Transverse colon (tissue), 3 donors: ENCODE measurements at regions not wholly inside any gene's neighbourhood (a gene's known extent, or its start where the extent isn't known, plus 50 kb on each side); places are given as distances from the start of the nearest gene placed in this dataset.

Experiments used
- CTCF ChIP-seq, 5 experiments: fragments of 200-600 bp in 3 of 5; fragments of 450-650 bp in 2 of 5; sonication (generic) in 3 of 5; IDR thresholded peaks; 1 replicate in 2 of 5; 2 replicates in 3 of 5; pipeline ENCODE4 v1.5.1; 2016 to 2017; ENCODE audit warnings: antibody characterized with exemption in 5 of 5, inconsistent platforms in 3 of 5, mild to moderate bottlenecking in 2 of 5, moderate library complexity in 1 of 5
- EP300 ChIP-seq: sonication (generic); formaldehyde crosslinking; IDR thresholded peaks from one replicate; pipeline ENCODE4 v1.6.1; 2017; ENCODE audit warnings: antibody characterized with exemption, low read depth

DNA sequence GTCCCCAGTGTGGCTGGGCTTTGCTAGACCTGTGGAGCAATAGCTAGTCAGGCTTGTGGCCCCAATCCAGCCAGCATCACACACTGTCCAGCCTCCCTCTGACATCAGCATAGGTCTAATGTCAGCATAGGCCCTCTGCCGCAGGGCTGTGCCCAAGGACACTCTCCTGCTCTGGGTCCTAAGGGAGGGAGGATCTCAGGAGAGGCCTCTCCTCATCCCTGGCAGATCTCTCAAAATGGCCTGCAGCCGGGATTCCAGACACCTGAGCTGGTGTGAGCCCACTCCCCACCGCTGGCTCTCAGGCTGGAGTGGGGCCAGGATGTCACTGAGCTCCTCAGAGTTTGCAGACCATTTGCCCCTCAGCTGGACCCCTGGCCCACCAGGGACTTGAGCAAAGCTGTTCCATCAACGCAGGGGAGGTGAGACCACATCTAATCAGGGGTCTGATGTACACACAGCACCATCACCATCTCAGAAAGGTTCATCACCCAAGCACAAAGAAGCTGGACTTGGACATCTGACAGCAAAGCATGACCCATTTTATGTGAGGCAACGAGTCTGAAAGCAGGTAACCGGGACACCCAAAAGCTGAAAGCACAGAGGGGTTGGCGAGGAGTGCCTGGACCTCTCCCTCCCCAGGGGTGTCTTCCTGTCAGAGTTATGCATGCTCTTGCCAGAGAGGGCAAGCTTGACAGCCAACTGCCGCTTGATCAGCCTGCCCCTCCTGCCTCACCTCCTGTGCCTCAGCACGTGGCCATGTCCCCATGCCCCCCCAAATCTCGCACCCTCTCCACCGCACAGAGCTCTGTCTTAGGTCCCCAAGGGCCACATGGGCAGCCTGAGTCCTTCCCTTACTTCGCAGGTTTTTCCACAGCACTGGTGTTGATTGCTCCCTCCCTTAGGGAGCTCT is 69.7 kb upstream of the SEPTIN5 start:
- TF ChIP-seq EP300 (no peak), CTCF (IDR thresholded peaks at IDR 0.05) (no peak)
